ENCODE measurements at regions not wholly inside any gene's neighbourhood (a gene's known extent, or its start where the extent isn't known, plus 50 kb on each side); places are given as distances from the start of the nearest gene placed in this dataset.
"Not testable (repeated sequence)": the region's sequence is repeated elsewhere in the genome, so short reads cannot be mapped to it uniquely, and the experiment has no call there.

- intact Hi-C loops (cut with DNase I) = no loop called here
- H3K9me3 ChIP-seq = no peaks in the 10 kb centered on the region
- no peaks in the 10 kb centered on the region for H3K4me1 ChIP-seq
- TF ChIP-seq CTCF (IDR thresholded peaks at IDR 0.05) (no peak), POLR2A (IDR thresholded peaks at IDR 0.05) (no peak), POLR2AphosphoS5 (IDR thresholded peaks at IDR 0.05; ENCODE audit: insufficient read depth in 1 of 2, low read depth in 1 of 2) (no peak)
- no peak overlapping the region for H3K4me3 ChIP-seq
- H3K27ac ChIP-seq = no peak overlapping the region
- H3K36me3 ChIP-seq = no peaks in the 10 kb centered on the region
- no peak for DNase-seq (ENCODE audit: extremely low spot score in 2 of 2)
- no peaks in the 10 kb centered on the region for H3K27me3 ChIP-seq
Observed at GRCh38 chr1:106406114-106406513, 650.4 kb upstream of the PRMT6 start.

GRCh38 chr1:106412321-106412720, 644.2 kb upstream of the PRMT6 start:
- H3K36me3 ChIP-seq; H3K4me1 ChIP-seq; intact Hi-C loops (cut with DNase I); H3K9me3 ChIP-seq; DNase-seq (ENCODE audit: extremely low spot score in 2 of 2); H3K27me3 ChIP-seq; H3K27ac ChIP-seq; H3K4me3 ChIP-seq: not testable (repeated sequence)

- Histone ChIP-seq H3K4me1 (no peaks in the 10 kb centered on the region), H3K4me3 (no peak overlapping the region), H3K9me3 (no peaks in the 10 kb centered on the region), H3K27me3 (no peaks in the 10 kb centered on the region), H3K27ac (no peak overlapping the region), H3K36me3 (no peaks in the 10 kb centered on the region)
- TF ChIP-seq CTCF (IDR thresholded peaks at IDR 0.05) (no peak), POLR2AphosphoS5 (IDR thresholded peaks at IDR 0.05; ENCODE audit: insufficient read depth in 1 of 2, low read depth in 1 of 2) (no peak), POLR2A (IDR thresholded peaks at IDR 0.05) (no peak)
- DNase-seq (ENCODE audit: extremely low spot score in 2 of 2) = no peak
- intact Hi-C loops (cut with DNase I) = no loop called here
Observed at GRCh38 chr1:106435269-106435668, 621.2 kb upstream of the PRMT6 start.

- DNase-seq (ENCODE audit: extremely low spot score in 2 of 2) = no peak
- Histone ChIP-seq H3K27ac (no peak overlapping the region), H3K36me3 (no peaks in the 10 kb centered on the region), H3K9me3 (no peaks in the 10 kb centered on the region), H3K4me3 (no peak overlapping the region), H3K27me3 (no peaks in the 10 kb centered on the region), H3K4me1 (no peaks in the 10 kb centered on the region)
- intact Hi-C loops (cut with DNase I) = no loop called here
- TF ChIP-seq POLR2A (IDR thresholded peaks at IDR 0.05) = no peak
- TF ChIP-seq POLR2AphosphoS5 (IDR thresholded peaks at IDR 0.05; ENCODE audit: insufficient read depth in 1 of 2, low read depth in 1 of 2) = no peak
- TF ChIP-seq CTCF (IDR thresholded peaks at IDR 0.05) = no peak
Observed at GRCh38 chr1:106439475-106439874, 617.0 kb upstream of the PRMT6 start.

GRCh38 chr1:106447466-106447865, 609.0 kb upstream of the PRMT6 start:
- Histone ChIP-seq H3K27me3 (no peaks in the 10 kb centered on the region), H3K4me3 (no peak overlapping the region), H3K27ac (no peak overlapping the region), H3K4me1 (no peaks in the 10 kb centered on the region), H3K9me3 (no peaks in the 10 kb centered on the region), H3K36me3 (no peaks in the 10 kb centered on the region)
- TF ChIP-seq CTCF (IDR thresholded peaks at IDR 0.05) = no peak
- no peak for TF ChIP-seq POLR2A (IDR thresholded peaks at IDR 0.05)
- TF ChIP-seq POLR2AphosphoS5 (IDR thresholded peaks at IDR 0.05; ENCODE audit: insufficient read depth in 1 of 2, low read depth in 1 of 2) = no peak
- DNase-seq (ENCODE audit: extremely low spot score in 2 of 2) = no peak
- intact Hi-C loops (cut with DNase I) = no loop called here

GRCh38 chr1:106456832-106457231, 599.6 kb upstream of the PRMT6 start:
- DNase-seq (ENCODE audit: extremely low spot score in 2 of 2) = no peak
- TF ChIP-seq POLR2AphosphoS5 (IDR thresholded peaks at IDR 0.05; ENCODE audit: insufficient read depth in 1 of 2, low read depth in 1 of 2) (no peak), CTCF (IDR thresholded peaks at IDR 0.05) (no peak), POLR2A (IDR thresholded peaks at IDR 0.05) (no peak)
- H3K27me3 ChIP-seq = no peaks in the 10 kb centered on the region
- H3K4me1 ChIP-seq = no peaks in the 10 kb centered on the region
- intact Hi-C loops (cut with DNase I) = no loop called here
- H3K36me3 ChIP-seq = no peaks in the 10 kb centered on the region
- no peak overlapping the region for H3K27ac ChIP-seq
- H3K9me3 ChIP-seq = no peaks in the 10 kb centered on the region
- H3K4me3 ChIP-seq = no peak overlapping the region
